Activated T-cell treated with anti-CD3 and anti-CD28 coated beads, Interleukin-2, amount 50 U/mL, for 4 hours (primary cell): ENCODE measurements at regions not wholly inside any gene's neighbourhood (a gene's known extent, or its start where the extent isn't known, plus 50 kb on each side); places are given as distances from the start of the nearest gene placed in this dataset.

ENCODE experiments used
- ATAC-seq, 2 donors: fragments of 200-7000 bp; cut with Tn5 transposase; one replicate each; pipeline ENCODE4 v1.10.0; 2021
- DNase-seq: peaks from one replicate; pipeline ENCODE4 v3.0.0-alpha.2; 2020
- H3K27me3 Mint-ChIP-seq: one replicate; pipeline ENCODE4 v1.8.0; 2021; ENCODE audit warnings: low read depth, mixed read lengths
- H3K36me3 Mint-ChIP-seq: one replicate; pipeline ENCODE4 v1.8.0; 2022; ENCODE audit warnings: mixed read lengths; ENCODE audit not compliant: insufficient read depth
- H3K4me1 Mint-ChIP-seq: one replicate; pipeline ENCODE4 v1.8.0; 2021; ENCODE audit warnings: low read depth, mixed read lengths
- H3K4me3 Mint-ChIP-seq: one replicate; pipeline ENCODE4 v1.8.0; 2021; ENCODE audit warnings: mild to moderate bottlenecking, moderate library complexity, mixed read lengths
- H3K9me3 Mint-ChIP-seq: one replicate; pipeline ENCODE4 v1.8.0; 2021; ENCODE audit warnings: mixed read lengths

- no peaks in the 10 kb centered on the region for H3K36me3 Mint-ChIP-seq
- no peaks in the 10 kb centered on the region for H3K9me3 Mint-ChIP-seq
- peaks cover 1% of the 10 kb centered on the region for H3K27me3 Mint-ChIP-seq
- peaks cover 19% of the 10 kb centered on the region for H3K4me1 Mint-ChIP-seq
- H3K4me3 Mint-ChIP-seq, result no peak overlapping the region
- ATAC-seq (no peak), DNase-seq (no peak)
Measured at GRCh38 chr2:2644040-2644439, 313.0 kb upstream of the MYT1L start.

- H3K36me3 Mint-ChIP-seq, result no peaks in the 10 kb centered on the region
- peaks cover 3% of the 10 kb centered on the region for H3K27me3 Mint-ChIP-seq
- no peak overlapping the region for H3K4me3 Mint-ChIP-seq
- DNase-seq (no peak), ATAC-seq (no peak)
- H3K4me1 Mint-ChIP-seq, result peaks cover 19% of the 10 kb centered on the region
- H3K9me3 Mint-ChIP-seq, result no peaks in the 10 kb centered on the region
Measured at GRCh38 chr2:2642906-2643890, 312.1 kb upstream of the MYT1L start.

GRCh38 chr2:2641541-2642410 lies 310.7 kb upstream of the MYT1L start:
- Mint-ChIP-seq H3K36me3 (no peaks in the 10 kb centered on the region), H3K9me3 (no peaks in the 10 kb centered on the region), H3K4me3 (no peak overlapping the region), H3K4me1 (peaks cover 13% of the 10 kb centered on the region), H3K27me3 (peaks cover 4% of the 10 kb centered on the region)
- ATAC-seq (no peak), DNase-seq (no peak)

- ATAC-seq (no peak), DNase-seq (no peak)
- H3K36me3 Mint-ChIP-seq, result no peaks in the 10 kb centered on the region
- peaks cover 3% of the 10 kb centered on the region for H3K4me1 Mint-ChIP-seq
- peaks cover 5% of the 10 kb centered on the region for H3K27me3 Mint-ChIP-seq
- H3K4me3 Mint-ChIP-seq, result no peak overlapping the region
- H3K9me3 Mint-ChIP-seq, result no peaks in the 10 kb centered on the region
Measured at GRCh38 chr2:2640818-2641217, 309.7 kb upstream of the MYT1L start.

GRCh38 chr2:2640371-2640770 lies 309.3 kb upstream of the MYT1L start:
- ATAC-seq, result no peak
- Mint-ChIP-seq H3K9me3 (no peaks in the 10 kb centered on the region), H3K36me3 (no peaks in the 10 kb centered on the region), H3K4me3 (no peak overlapping the region), H3K27me3 (peaks cover 5% of the 10 kb centered on the region), H3K4me1 (peaks cover 3% of the 10 kb centered on the region)
- DNase-seq, result no peak

GRCh38 chr2:2639251-2640139 lies 308.4 kb upstream of the MYT1L start:
- Mint-ChIP-seq H3K9me3 (no peaks in the 10 kb centered on the region), H3K4me1 (peaks cover 3% of the 10 kb centered on the region), H3K27me3 (peaks cover 5% of the 10 kb centered on the region), H3K4me3 (no peak overlapping the region), H3K36me3 (no peaks in the 10 kb centered on the region)
- ATAC-seq (no peak), DNase-seq (no peak)

GRCh38 chr2:2638547-2639220 lies 307.6 kb upstream of the MYT1L start:
- Mint-ChIP-seq H3K27me3 (peaks cover 5% of the 10 kb centered on the region), H3K4me1 (no peaks in the 10 kb centered on the region), H3K9me3 (no peaks in the 10 kb centered on the region), H3K4me3 (no peak overlapping the region), H3K36me3 (no peaks in the 10 kb centered on the region)
- ATAC-seq (no peak), DNase-seq (no peak)

GRCh38 chr2:2636813-2637212 lies 305.7 kb upstream of the MYT1L start:
- H3K4me1 Mint-ChIP-seq, result no peaks in the 10 kb centered on the region
- no peak overlapping the region for H3K4me3 Mint-ChIP-seq
- H3K9me3 Mint-ChIP-seq, result peaks cover 3% of the 10 kb centered on the region
- H3K36me3 Mint-ChIP-seq, result no peaks in the 10 kb centered on the region
- ATAC-seq, result no peak
- no peak for DNase-seq
- peaks cover 5% of the 10 kb centered on the region for H3K27me3 Mint-ChIP-seq

GRCh38 chr2:2635025-2635528 lies 304.0 kb upstream of the MYT1L start:
- no peaks in the 10 kb centered on the region for H3K36me3 Mint-ChIP-seq

GRCh38 chr2:2633017-2633416 lies 301.9 kb upstream of the MYT1L start:
- DNase-seq (no peak), ATAC-seq (no peak)
- Mint-ChIP-seq H3K9me3 (peaks cover 8% of the 10 kb centered on the region), H3K4me1 (no peaks in the 10 kb centered on the region), H3K36me3 (no peaks in the 10 kb centered on the region), H3K4me3 (no peak overlapping the region), H3K27me3 (peaks cover 2% of the 10 kb centered on the region)

More at GRCh38 chr2:2635025-2635528, 304.0 kb upstream of the MYT1L start:
- Mint-ChIP-seq H3K9me3 (peaks cover 8% of the 10 kb centered on the region), H3K4me1 (no peaks in the 10 kb centered on the region), H3K4me3 (no peak overlapping the region), H3K27me3 (peaks cover 5% of the 10 kb centered on the region)
- DNase-seq (no peak), ATAC-seq (no peak)

GRCh38 chr2:2623939-2624338 lies 292.9 kb upstream of the MYT1L start:
- no peaks in the 10 kb centered on the region for H3K4me1 Mint-ChIP-seq
- no peaks in the 10 kb centered on the region for H3K36me3 Mint-ChIP-seq
- no peak overlapping the region for H3K4me3 Mint-ChIP-seq
- DNase-seq (no peak), ATAC-seq (no peak)
- H3K27me3 Mint-ChIP-seq, result peaks cover 2% of the 10 kb centered on the region
- H3K9me3 Mint-ChIP-seq, result no peaks in the 10 kb centered on the region

- DNase-seq (no peak), ATAC-seq (no peak)
- Mint-ChIP-seq H3K4me3 (no peak overlapping the region), H3K4me1 (no peaks in the 10 kb centered on the region), H3K27me3 (peaks cover 2% of the 10 kb centered on the region), H3K36me3 (no peaks in the 10 kb centered on the region), H3K9me3 (no peaks in the 10 kb centered on the region)
Measured at GRCh38 chr2:2621855-2622254, 290.8 kb upstream of the MYT1L start.

- Mint-ChIP-seq H3K27me3 (peaks cover 2% of the 10 kb centered on the region), H3K36me3 (no peaks in the 10 kb centered on the region), H3K4me1 (no peaks in the 10 kb centered on the region), H3K9me3 (no peaks in the 10 kb centered on the region), H3K4me3 (no peak overlapping the region)
- DNase-seq, result no peak
- no peak for ATAC-seq
Measured at GRCh38 chr2:2620604-2621003, 289.5 kb upstream of the MYT1L start.
